ENCODE measurements at regions not wholly inside any gene's neighbourhood (a gene's known extent, or its start where the extent isn't known, plus 50 kb on each side); places are given as distances from the start of the nearest gene placed in this dataset.

DNA sequence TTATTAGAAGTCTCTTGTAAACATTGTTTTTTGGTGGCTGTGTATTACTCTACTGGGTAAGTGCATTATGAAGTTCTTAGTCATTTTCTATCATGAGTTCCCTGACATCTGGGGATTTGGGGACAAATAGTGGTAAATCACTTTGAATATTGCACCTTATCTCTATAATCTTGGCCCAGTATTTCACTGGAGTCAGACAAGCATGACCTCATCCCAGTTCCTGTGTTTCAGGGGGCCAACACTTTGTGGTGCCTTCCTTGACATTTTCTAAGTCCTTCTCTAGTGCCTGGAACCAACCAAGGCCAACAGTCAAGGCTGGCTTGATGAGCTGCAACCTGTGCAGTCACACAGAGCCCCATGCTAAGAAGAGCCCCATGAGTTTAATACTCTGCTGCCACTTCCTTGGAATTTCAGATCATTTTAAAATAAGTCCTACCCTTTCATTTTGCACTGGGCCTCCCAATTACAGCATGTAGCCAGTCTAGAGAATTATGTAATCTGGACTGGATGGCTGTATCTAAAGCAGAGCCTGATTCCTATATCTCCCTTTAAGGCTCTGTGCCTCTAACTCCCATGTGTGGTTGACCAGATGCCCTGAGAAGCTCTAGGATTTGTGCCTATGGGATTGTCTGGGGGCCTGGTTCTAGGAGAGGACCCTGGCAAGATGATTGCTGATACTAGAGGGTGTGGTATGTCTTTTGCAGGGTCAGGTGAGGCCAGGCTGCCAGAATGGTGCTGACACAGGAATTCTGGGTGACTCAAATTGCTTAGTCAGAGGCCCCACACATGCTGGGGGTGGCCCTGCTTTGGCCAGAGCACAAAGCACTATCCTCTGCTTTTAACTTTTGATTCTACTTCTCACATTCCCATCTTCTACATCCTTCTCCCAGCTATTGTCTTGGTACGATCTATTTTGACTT lies 319.6 kb upstream of the TBC1D5 start:
- H2BK20ac ChIP-seq (ENCODE audit: low read length), result no peak overlapping the region
- no peak overlapping the region for H3K4me2 ChIP-seq (ENCODE audit: insufficient read depth in 1 of 2, low read depth in 2 of 2, low read length in 2 of 2)
- H2AFZ ChIP-seq (ENCODE audit: low read length), result no peak overlapping the region
- CTCF ChIA-PET (ENCODE audit: partially characterized antibody), result no interaction called here
- no peak overlapping the region for H3K4me3 ChIP-seq (ENCODE audit: extremely low read depth in 1 of 4, insufficient read depth in 2 of 4, low read depth in 3 of 4, low read length in 4 of 4)
- no peak overlapping the region for H2BK5ac ChIP-seq (ENCODE audit: low read depth, low read length)
- no peak overlapping the region for H3K14ac ChIP-seq (ENCODE audit: insufficient read length)
- H3K23ac ChIP-seq (ENCODE audit: insufficient read length), result no peak overlapping the region
- H3K4me1 ChIP-seq (replicated peaks in 1 of 4; ENCODE audit: control insufficient read depth in 3 of 4, insufficient read depth in 4 of 4, low read length in 3 of 4), result no peaks in the 10 kb centered on the region
- DNase-seq (ENCODE audit: low read depth in 1 of 2, low spot score in 2 of 2), result no peak
- 100% methylated on average over 1 of the region's 1 CpG; no CpG with 5 or more reads in 1 of the 2 experiments for WGBS, 2 experiments (ENCODE audit: extremely low coverage in 1 of 2, insufficient coverage in 1 of 2, insufficient read length in 1 of 2, insufficient replicate concordance in 2 of 2, low coverage in 1 of 2, low lambda C conversion rate in 2 of 2, missing lambda C conversion rate in 1 of 2)
- no peak overlapping the region for H4K5ac ChIP-seq (ENCODE audit: insufficient read length, low read depth, low read length)
- no peaks in the 10 kb centered on the region for H4K20me1 ChIP-seq (replicated peaks in 1 of 2; ENCODE audit: control insufficient read depth in 1 of 2, insufficient read depth in 2 of 2, low read length in 2 of 2)
- H3K4ac ChIP-seq (replicated peaks; ENCODE audit: insufficient read length, low read depth, low read length), result no peak overlapping the region
- H3K79me1 ChIP-seq (ENCODE audit: low read depth, low read length), result no peaks in the 10 kb centered on the region
- H4K8ac ChIP-seq (ENCODE audit: extremely low read depth, insufficient read depth, low read length), result no peak overlapping the region
- H2BK120ac ChIP-seq (replicated peaks; ENCODE audit: low read depth, low read length), result no peak overlapping the region
- no peak overlapping the region for H2AK5ac ChIP-seq (ENCODE audit: low read depth, low read length)
- H4K91ac ChIP-seq (replicated peaks; ENCODE audit: insufficient read length, low read length), result no peak overlapping the region
- H3K56ac ChIP-seq (replicated peaks; ENCODE audit: insufficient read length, low read depth, low read length), result no peak overlapping the region
- no peak overlapping the region for H3K18ac ChIP-seq (ENCODE audit: extremely low read depth, low read length)
- no peak overlapping the region for H2BK15ac ChIP-seq (ENCODE audit: low read length)
- H3K23me2 ChIP-seq (ENCODE audit: low read depth, low read length), result no peaks in the 10 kb centered on the region
- H3K27me3 ChIP-seq (replicated peaks in 1 of 4; ENCODE audit: control insufficient read depth in 3 of 4, extremely low read depth in 1 of 4, insufficient read depth in 3 of 4, low read length in 3 of 4), result no peaks in the 10 kb centered on the region
- no peak overlapping the region for H2BK12ac ChIP-seq (ENCODE audit: low read depth, low read length)
- TF ChIP-seq GABPA (IDR thresholded peaks at IDR 0.05; ENCODE audit: borderline replicate concordance, insufficient read depth, low read length) (no peak), HDAC2 (IDR thresholded peaks at IDR 0.05; ENCODE audit: borderline replicate concordance in 1 of 2, low read depth in 2 of 2, low read length in 2 of 2) (no peak), SIX5 (IDR thresholded peaks at IDR 0.05; ENCODE audit: low read depth, low read length) (no peak), TBP (IDR thresholded peaks at IDR 0.05; ENCODE audit: low read depth, low read length) (no peak), JUN (IDR thresholded peaks at IDR 0.05; ENCODE audit: low read depth, low read length) (no peak), PHF8 (conservative IDR thresholded peaks at IDR 0.05; ENCODE audit: low read depth, low read length) (no peak), TCF12 (IDR thresholded peaks at IDR 0.05; ENCODE audit: low read depth, low read length) (no peak), EP300 (IDR thresholded peaks at IDR 0.05; ENCODE audit: borderline replicate concordance in 1 of 2, low read depth in 2 of 2, low read length in 2 of 2) (no peak)
- TF ChIP-seq, protein P1, sequence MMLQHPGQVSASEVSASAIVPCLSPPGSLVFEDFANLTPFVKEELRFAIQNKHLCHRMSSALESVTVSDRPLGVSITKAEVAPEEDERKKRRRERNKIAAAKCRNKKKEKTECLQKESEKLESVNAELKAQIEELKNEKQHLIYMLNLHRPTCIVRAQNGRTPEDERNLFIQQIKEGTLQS (IDR thresholded peaks at IDR 0.05; ENCODE audit: insufficient read depth, low read depth, low read length), result no peak
- POLR2A ChIA-PET (ENCODE audit: partially characterized antibody), result no interaction called here
- H3K27ac ChIP-seq (ENCODE audit: low read depth, low read length), result no peak overlapping the region
- H3K36me3 ChIP-seq (ENCODE audit: control insufficient read depth in 2 of 4, insufficient read depth in 4 of 4, low read length in 3 of 4), result no peaks in the 10 kb centered on the region
- no peak for FAIRE-seq
- H3K9me3 ChIP-seq (ENCODE audit: insufficient read depth in 2 of 2, low read depth in 1 of 2, low read length in 1 of 2), result no peaks in the 10 kb centered on the region
- H3K79me2 ChIP-seq (ENCODE audit: control insufficient read depth in 1 of 2, insufficient read depth in 2 of 2, low read length in 2 of 2), result no peaks in the 10 kb centered on the region
- H3K9ac ChIP-seq (replicated peaks in 1 of 4; ENCODE audit: extremely low read depth in 1 of 4, low read depth in 3 of 4, low read length in 3 of 4), result no peak overlapping the region

All from H1 (cell line).